ENCODE measurements at regions not wholly inside any gene's neighbourhood (a gene's known extent, or its start where the extent isn't known, plus 50 kb on each side); places are given as distances from the start of the nearest gene placed in this dataset.

GRCh38 chr12:94037444-94037843 is 110.9 kb upstream of the PLXNC1 start:
- H3K36me3 ChIP-seq (ENCODE audit: insufficient read depth, low read length), result no peaks in the 10 kb centered on the region
- no peak overlapping the region for H2AFZ ChIP-seq (ENCODE audit: low read length)
- H3F3A ChIP-seq (ENCODE audit: low read depth), result no peaks in the 10 kb centered on the region
- no peak overlapping the region for H3K4me2 ChIP-seq (ENCODE audit: low read depth, low read length, poor library complexity, severe bottlenecking)
- no peak overlapping the region for H3K9ac ChIP-seq (ENCODE audit: low read depth, low read length, poor library complexity, severe bottlenecking)
- no peaks in the 10 kb centered on the region for H3K9me2 ChIP-seq (replicated peaks; ENCODE audit: low read depth, low read length)
- no peaks in the 10 kb centered on the region for H3K9me3 ChIP-seq (ENCODE audit: insufficient read depth, low read depth, low read length)
- TF ChIP-seq EZH2phosphoT487 (IDR thresholded peaks at IDR 0.05; ENCODE audit: borderline replicate concordance), result no peak
- TF ChIP-seq, protein P1, sequence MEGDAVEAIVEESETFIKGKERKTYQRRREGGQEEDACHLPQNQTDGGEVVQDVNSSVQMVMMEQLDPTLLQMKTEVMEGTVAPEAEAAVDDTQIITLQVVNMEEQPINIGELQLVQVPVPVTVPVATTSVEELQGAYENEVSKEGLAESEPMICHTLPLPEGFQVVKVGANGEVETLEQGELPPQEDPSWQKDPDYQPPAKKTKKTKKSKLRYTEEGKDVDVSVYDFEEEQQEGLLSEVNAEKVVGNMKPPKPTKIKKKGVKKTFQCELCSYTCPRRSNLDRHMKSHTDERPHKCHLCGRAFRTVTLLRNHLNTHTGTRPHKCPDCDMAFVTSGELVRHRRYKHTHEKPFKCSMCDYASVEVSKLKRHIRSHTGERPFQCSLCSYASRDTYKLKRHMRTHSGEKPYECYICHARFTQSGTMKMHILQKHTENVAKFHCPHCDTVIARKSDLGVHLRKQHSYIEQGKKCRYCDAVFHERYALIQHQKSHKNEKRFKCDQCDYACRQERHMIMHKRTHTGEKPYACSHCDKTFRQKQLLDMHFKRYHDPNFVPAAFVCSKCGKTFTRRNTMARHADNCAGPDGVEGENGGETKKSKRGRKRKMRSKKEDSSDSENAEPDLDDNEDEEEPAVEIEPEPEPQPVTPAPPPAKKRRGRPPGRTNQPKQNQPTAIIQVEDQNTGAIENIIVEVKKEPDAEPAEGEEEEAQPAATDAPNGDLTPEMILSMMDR (conservative IDR thresholded peaks at IDR 0.05; ENCODE audit: low read length), result no peak
- peaks cover 9% of the 10 kb centered on the region for H3K4me1 ChIP-seq (ENCODE audit: insufficient read depth, low read length, poor library complexity, severe bottlenecking)
- no peaks in the 10 kb centered on the region for H3K79me2 ChIP-seq (ENCODE audit: insufficient read depth, low read length)
- H3K4me3 ChIP-seq (ENCODE audit: low read length, poor library complexity, severe bottlenecking), result no peak overlapping the region
- H3K27me3 ChIP-seq (ENCODE audit: insufficient read depth, low read length, poor library complexity, severe bottlenecking), result no peaks in the 10 kb centered on the region
- no peaks in the 10 kb centered on the region for H4K20me1 ChIP-seq (ENCODE audit: insufficient read depth, low read length, poor library complexity, severe bottlenecking)

DNA sequence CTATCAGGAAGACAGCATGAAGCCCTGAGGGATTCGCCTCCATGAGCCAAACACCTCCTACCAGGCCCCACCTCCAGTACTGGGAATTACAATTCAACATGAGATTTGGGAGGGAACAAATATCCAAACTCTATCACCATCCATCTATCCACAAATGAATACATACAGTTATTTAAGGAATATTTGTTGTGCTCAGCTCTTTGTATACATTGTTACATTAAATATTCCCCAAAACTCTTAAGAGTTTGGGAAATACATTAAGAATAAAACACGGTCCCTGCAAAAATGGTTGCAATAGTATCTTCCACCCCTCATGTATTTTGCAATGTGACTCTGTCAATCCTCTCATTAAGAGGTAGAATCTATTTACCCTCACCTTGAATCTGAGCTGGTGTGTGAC is 109.8 kb upstream of the PLXNC1 start:
- Histone ChIP-seq H3K9me3 (ENCODE audit: insufficient read depth, low read depth, low read length) (no peaks in the 10 kb centered on the region), H2AFZ (ENCODE audit: low read length) (no peak overlapping the region), H4K20me1 (ENCODE audit: insufficient read depth, low read length, poor library complexity, severe bottlenecking) (no peaks in the 10 kb centered on the region), H3K9ac (ENCODE audit: low read depth, low read length, poor library complexity, severe bottlenecking) (no peak overlapping the region), H3K79me2 (ENCODE audit: insufficient read depth, low read length) (no peaks in the 10 kb centered on the region), H3K36me3 (ENCODE audit: insufficient read depth, low read length) (no peaks in the 10 kb centered on the region), H3K27me3 (ENCODE audit: insufficient read depth, low read length, poor library complexity, severe bottlenecking) (no peaks in the 10 kb centered on the region), H3K4me3 (ENCODE audit: low read length, poor library complexity, severe bottlenecking) (no peak overlapping the region), H3K4me1 (ENCODE audit: insufficient read depth, low read length, poor library complexity, severe bottlenecking) (no peaks in the 10 kb centered on the region), H3K4me2 (ENCODE audit: low read depth, low read length, poor library complexity, severe bottlenecking) (no peak overlapping the region), H3K9me2 (replicated peaks; ENCODE audit: low read depth, low read length) (no peaks in the 10 kb centered on the region), H3F3A (ENCODE audit: low read depth) (no peaks in the 10 kb centered on the region)
- TF ChIP-seq EZH2phosphoT487 (IDR thresholded peaks at IDR 0.05; ENCODE audit: borderline replicate concordance), result no peak
- TF ChIP-seq, protein P1 (conservative IDR thresholded peaks at IDR 0.05; ENCODE audit: low read length), result no peak

DNA sequence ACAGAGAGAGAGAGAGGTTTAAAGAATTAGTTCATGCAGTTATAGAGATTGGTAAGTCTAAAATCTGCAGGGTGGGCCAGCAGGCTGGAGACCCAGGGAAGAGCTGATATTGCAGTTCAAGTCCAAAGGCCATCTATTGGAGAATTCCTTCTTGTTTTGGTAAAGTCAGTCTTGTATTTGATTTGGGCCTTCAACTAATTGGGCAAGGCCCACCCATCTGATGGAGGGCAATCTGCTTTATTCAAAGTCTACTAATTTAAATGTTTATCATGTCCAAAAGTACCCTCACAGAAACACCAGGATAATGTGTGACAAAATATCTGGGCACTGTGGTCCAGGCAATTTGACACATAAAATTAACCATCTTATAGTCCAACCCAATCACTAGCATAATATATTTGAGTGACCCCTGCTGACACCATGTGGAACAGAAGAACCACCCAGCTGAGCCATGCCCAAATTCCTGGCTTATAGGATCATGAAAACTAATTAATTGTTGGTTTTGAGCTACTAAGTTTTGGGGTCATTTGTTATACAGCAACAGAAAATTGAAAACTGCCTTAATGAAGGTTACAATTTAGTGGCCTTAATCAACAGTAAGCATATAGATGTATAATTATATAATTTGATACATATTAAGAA is 109.1 kb upstream of the PLXNC1 start:
- no peaks in the 10 kb centered on the region for H3F3A ChIP-seq (ENCODE audit: low read depth)
- H3K4me3 ChIP-seq (ENCODE audit: low read length, poor library complexity, severe bottlenecking), result no peak overlapping the region

More for the DNA sequence above, 109.1 kb upstream of the PLXNC1 start:
- no peaks in the 10 kb centered on the region for H3K4me1 ChIP-seq (ENCODE audit: insufficient read depth, low read length, poor library complexity, severe bottlenecking)
- TF ChIP-seq EZH2phosphoT487 (IDR thresholded peaks at IDR 0.05; ENCODE audit: borderline replicate concordance), result no peak
- TF ChIP-seq, protein P1 (conservative IDR thresholded peaks at IDR 0.05; ENCODE audit: low read length), result no peak
- no peaks in the 10 kb centered on the region for H4K20me1 ChIP-seq (ENCODE audit: insufficient read depth, low read length, poor library complexity, severe bottlenecking)
- H2AFZ ChIP-seq (ENCODE audit: low read length), result no peak overlapping the region
- no peaks in the 10 kb centered on the region for H3K9me3 ChIP-seq (ENCODE audit: insufficient read depth, low read depth, low read length)
- no peaks in the 10 kb centered on the region for H3K27me3 ChIP-seq (ENCODE audit: insufficient read depth, low read length, poor library complexity, severe bottlenecking)
- no peaks in the 10 kb centered on the region for H3K36me3 ChIP-seq (ENCODE audit: insufficient read depth, low read length)
- no peak overlapping the region for H3K4me2 ChIP-seq (ENCODE audit: low read depth, low read length, poor library complexity, severe bottlenecking)
- no peaks in the 10 kb centered on the region for H3K79me2 ChIP-seq (ENCODE audit: insufficient read depth, low read length)
- no peak overlapping the region for H3K9ac ChIP-seq (ENCODE audit: low read depth, low read length, poor library complexity, severe bottlenecking)
- H3K9me2 ChIP-seq (replicated peaks; ENCODE audit: low read depth, low read length), result no peaks in the 10 kb centered on the region

All from Loucy (cell line).